ENCODE measurements at regions not wholly inside any gene's neighbourhood (a gene's known extent, or its start where the extent isn't known, plus 50 kb on each side); places are given as distances from the start of the nearest gene placed in this dataset.

DNA sequence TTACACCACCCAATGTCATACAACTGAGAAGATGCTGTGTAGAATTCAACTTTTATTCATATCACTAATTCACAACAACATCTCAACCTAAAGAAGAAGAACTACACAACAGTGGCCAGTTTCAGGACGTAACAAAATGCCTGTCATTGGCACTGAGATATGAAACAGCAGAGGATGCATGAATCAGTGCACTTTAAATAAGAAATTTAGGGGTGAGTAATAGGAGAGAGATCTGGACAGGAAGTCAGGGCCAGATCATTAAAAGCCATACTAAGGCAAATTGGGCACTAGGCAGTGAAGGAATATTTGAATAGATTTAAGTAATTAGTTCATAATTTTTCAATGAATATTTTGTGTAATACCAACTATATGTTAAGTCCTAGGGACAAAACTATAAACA lies 510.5 kb downstream of the PLPP3 start:
- TF ChIP-seq, protein P1, sequence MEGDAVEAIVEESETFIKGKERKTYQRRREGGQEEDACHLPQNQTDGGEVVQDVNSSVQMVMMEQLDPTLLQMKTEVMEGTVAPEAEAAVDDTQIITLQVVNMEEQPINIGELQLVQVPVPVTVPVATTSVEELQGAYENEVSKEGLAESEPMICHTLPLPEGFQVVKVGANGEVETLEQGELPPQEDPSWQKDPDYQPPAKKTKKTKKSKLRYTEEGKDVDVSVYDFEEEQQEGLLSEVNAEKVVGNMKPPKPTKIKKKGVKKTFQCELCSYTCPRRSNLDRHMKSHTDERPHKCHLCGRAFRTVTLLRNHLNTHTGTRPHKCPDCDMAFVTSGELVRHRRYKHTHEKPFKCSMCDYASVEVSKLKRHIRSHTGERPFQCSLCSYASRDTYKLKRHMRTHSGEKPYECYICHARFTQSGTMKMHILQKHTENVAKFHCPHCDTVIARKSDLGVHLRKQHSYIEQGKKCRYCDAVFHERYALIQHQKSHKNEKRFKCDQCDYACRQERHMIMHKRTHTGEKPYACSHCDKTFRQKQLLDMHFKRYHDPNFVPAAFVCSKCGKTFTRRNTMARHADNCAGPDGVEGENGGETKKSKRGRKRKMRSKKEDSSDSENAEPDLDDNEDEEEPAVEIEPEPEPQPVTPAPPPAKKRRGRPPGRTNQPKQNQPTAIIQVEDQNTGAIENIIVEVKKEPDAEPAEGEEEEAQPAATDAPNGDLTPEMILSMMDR (IDR thresholded peaks at IDR 0.05), result no peak
- TF ChIP-seq POLR2A (IDR thresholded peaks at IDR 0.05; ENCODE audit: low read depth), result no peak
- no peak for TF ChIP-seq POLR2AphosphoS5 (IDR thresholded peaks at IDR 0.05)
